Nephron (organoid): ENCODE measurements at regions not wholly inside any gene's neighbourhood (a gene's known extent, or its start where the extent isn't known, plus 50 kb on each side); places are given as distances from the start of the nearest gene placed in this dataset.

Experiments
- H3K27ac Mint-ChIP-seq, 3 experiments: 2 replicates each; pipeline ENCODE4 v1.8.0; 2020; ENCODE audit warnings: mixed read lengths in 3 of 3, mild to moderate bottlenecking in 2 of 3, moderate library complexity in 1 of 3
- H3K27me3 Mint-ChIP-seq: 2 replicates; pipeline ENCODE4 v1.8.0; 2021; ENCODE audit warnings: low read depth, mild to moderate bottlenecking, moderate library complexity, mixed read lengths
- H3K36me3 Mint-ChIP-seq: 2 replicates; pipeline ENCODE4 v1.8.0; 2020; ENCODE audit warnings: low read depth, mixed read lengths
- H3K4me1 Mint-ChIP-seq: 2 replicates; pipeline ENCODE4 v1.8.0; 2020; ENCODE audit warnings: mixed read lengths
- H3K4me3 Mint-ChIP-seq, 3 experiments: 2 replicates each; pipeline ENCODE4 v1.8.0; 2020; ENCODE audit warnings: mild to moderate bottlenecking in 3 of 3, mixed read lengths in 3 of 3, moderate library complexity in 2 of 3
- H3K9me3 Mint-ChIP-seq: 2 replicates; pipeline ENCODE4 v1.8.0; 2020; ENCODE audit warnings: mixed read lengths
- CTCF ChIP-seq, 3 experiments: fragments of 200-600 bp; sonication (generic); IDR thresholded peaks; one replicate each; pipeline ENCODE4 v1.5.0; 2021; ENCODE audit warnings: antibody characterized with exemption in 3 of 3; ENCODE audit not compliant: unreplicated experiment in 3 of 3

GRCh38 chr12:77388445-77389265 is 323.3 kb upstream of the E2F7 start:
- peaks cover 20% of the 10 kb centered on the region for H3K4me1 Mint-ChIP-seq
- H3K27ac Mint-ChIP-seq: peak overlapping the region; percentile 9 to 59 (median 36)
- no peak overlapping the region for H3K4me3 Mint-ChIP-seq
- H3K36me3 Mint-ChIP-seq: no peaks in the 10 kb centered on the region
- H3K27me3 Mint-ChIP-seq: no peaks in the 10 kb centered on the region
- no peak for TF ChIP-seq CTCF (IDR thresholded peaks at IDR 0.05; ENCODE audit: unreplicated experiment in 3 of 3)
- H3K9me3 Mint-ChIP-seq: no peaks in the 10 kb centered on the region

- Mint-ChIP-seq H3K36me3 (no peaks in the 10 kb centered on the region), H3K4me3 (no peak overlapping the region)
- no peak for TF ChIP-seq CTCF (IDR thresholded peaks at IDR 0.05; ENCODE audit: unreplicated experiment in 3 of 3)
Measured at GRCh38 chr12:77387671-77388070, 322.3 kb upstream of the E2F7 start.

GRCh38 chr12:77387214-77387613 is 321.8 kb upstream of the E2F7 start:
- H3K27me3 Mint-ChIP-seq: no peaks in the 10 kb centered on the region
- no peak overlapping the region for H3K4me3 Mint-ChIP-seq
- H3K4me1 Mint-ChIP-seq: peaks cover 25% of the 10 kb centered on the region
- no peaks in the 10 kb centered on the region for H3K9me3 Mint-ChIP-seq
- H3K36me3 Mint-ChIP-seq: no peaks in the 10 kb centered on the region
- H3K27ac Mint-ChIP-seq: peak overlapping the region; percentile 10 to 91 (median 49)
- TF ChIP-seq CTCF (IDR thresholded peaks at IDR 0.05; ENCODE audit: unreplicated experiment in 3 of 3): no peak

More at GRCh38 chr12:77387671-77388070, 322.3 kb upstream of the E2F7 start:
- H3K9me3 Mint-ChIP-seq: no peaks in the 10 kb centered on the region
- H3K4me1 Mint-ChIP-seq: peaks cover 25% of the 10 kb centered on the region
- H3K27me3 Mint-ChIP-seq: no peaks in the 10 kb centered on the region
- peak overlapping the region; percentile 10 to 91 (median 44) for H3K27ac Mint-ChIP-seq

- Mint-ChIP-seq H3K27me3 (no peaks in the 10 kb centered on the region), H3K36me3 (no peaks in the 10 kb centered on the region), H3K4me3 (no peak overlapping the region), H3K27ac (no peak overlapping the region), H3K4me1 (peaks cover 23% of the 10 kb centered on the region), H3K9me3 (no peaks in the 10 kb centered on the region)
- TF ChIP-seq CTCF (IDR thresholded peaks at IDR 0.05; ENCODE audit: unreplicated experiment in 3 of 3): no peak
Measured at GRCh38 chr12:77384941-77385340, 319.6 kb upstream of the E2F7 start.

GRCh38 chr12:77382096-77382742 is 316.9 kb upstream of the E2F7 start:
- Mint-ChIP-seq H3K27ac (no peak overlapping the region), H3K27me3 (no peaks in the 10 kb centered on the region), H3K9me3 (no peaks in the 10 kb centered on the region), H3K4me1 (peaks cover 20% of the 10 kb centered on the region), H3K4me3 (no peak overlapping the region), H3K36me3 (no peaks in the 10 kb centered on the region)
- TF ChIP-seq CTCF (IDR thresholded peaks at IDR 0.05; ENCODE audit: unreplicated experiment in 3 of 3): no peak
